ENCODE measurements at regions not wholly inside any gene's neighbourhood (a gene's known extent, or its start where the extent isn't known, plus 50 kb on each side); places are given as distances from the start of the nearest gene placed in this dataset.

DNA sequence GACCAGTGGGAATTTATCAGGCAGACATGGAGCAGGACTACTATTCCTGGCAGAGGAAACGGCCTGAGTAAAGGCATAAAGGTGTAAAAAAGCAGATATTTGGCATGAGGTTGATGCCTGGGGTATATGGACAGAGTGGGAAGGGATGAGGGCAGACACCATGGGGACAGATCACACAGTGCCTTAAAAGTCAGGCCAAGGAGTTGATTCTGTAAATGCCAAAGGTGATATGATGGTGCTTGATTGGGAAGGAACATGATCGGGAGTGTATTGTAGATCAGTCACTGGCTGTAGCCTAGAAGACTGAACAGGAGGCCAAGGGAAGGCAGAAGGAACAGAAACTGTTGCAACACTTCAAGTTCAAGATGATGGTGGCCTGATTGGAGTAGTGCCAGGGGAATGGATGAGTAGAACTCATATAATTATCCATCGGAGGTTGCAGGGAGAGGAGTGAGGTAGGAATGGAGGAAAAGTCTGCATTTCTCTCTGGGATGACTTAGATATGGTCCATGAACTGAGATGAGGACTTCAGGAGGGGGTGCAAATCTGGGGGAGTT lies 594.3 kb upstream of the KLF4 start:
- no peak for DNase-seq

DNA sequence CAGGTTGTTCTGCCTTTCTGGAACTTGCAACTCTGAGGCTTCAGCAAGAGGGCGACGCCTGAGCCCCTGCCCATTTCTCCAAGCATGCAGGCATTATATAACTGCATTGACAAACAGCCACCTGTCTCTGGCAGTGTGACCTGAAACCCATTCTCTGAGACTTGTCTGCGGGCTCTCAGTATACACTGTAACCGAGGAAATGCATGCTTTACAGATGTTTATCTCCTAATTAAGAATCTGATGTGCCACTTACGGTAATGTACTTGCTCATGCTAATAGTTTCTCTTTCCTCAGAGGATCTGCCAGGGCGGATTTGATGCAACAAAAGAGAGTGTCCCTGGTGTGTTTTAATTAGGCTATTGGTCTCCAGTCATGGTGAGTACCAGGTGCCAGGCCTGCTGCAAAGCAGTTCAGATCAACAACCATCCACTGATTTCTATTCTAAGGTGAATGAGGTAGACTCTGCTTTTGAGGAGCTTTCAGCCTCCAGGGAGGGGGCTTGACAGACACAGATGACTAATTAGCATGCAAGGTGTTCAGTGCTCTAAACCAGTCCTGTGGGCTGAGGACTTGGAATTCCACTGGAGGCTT lies 593.7 kb upstream of the KLF4 start:
- peak in 1 of 5 experiments; percentile 9 for DNase-seq

DNA sequence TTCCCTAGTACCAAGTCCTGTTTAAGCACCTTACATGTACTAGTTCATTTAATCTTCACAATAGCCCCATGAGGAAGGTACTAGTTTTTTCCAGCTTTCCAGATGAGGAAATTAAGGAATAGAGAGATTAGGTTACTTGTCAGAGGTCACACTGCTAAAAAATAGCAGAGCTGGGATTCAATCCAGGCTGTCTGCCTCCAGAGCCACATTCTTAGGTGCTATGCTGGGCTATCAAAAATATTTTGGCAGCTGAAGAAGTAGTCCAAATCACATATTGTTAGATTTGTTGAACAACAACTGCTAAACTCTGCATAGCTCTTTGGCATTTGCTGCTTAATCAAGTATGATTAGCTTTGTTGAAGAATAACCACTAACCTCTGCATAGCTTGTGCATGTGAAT lies 591.5 kb upstream of the KLF4 start:
- DNase-seq: no peak

DNA sequence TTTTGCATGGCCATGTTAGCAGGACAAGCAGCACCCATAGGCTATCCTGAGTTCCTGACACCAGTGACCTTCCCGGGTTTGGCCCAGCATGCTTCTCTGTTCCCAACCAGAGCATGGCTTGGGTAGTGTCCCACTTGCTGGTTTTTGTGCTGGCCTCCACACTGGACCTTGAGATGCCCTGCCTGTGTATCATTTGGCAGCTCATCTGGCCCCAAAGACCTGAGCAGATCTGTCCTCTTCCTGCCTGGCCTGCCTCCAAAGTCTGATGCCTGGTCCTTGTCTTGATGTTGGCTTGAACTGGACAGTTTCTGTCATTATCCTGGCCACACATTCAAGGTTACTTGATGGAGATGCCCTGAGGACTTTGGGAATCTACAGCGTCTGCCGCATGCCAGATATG lies 590.7 kb upstream of the KLF4 start:
- no peak for DNase-seq

DNA sequence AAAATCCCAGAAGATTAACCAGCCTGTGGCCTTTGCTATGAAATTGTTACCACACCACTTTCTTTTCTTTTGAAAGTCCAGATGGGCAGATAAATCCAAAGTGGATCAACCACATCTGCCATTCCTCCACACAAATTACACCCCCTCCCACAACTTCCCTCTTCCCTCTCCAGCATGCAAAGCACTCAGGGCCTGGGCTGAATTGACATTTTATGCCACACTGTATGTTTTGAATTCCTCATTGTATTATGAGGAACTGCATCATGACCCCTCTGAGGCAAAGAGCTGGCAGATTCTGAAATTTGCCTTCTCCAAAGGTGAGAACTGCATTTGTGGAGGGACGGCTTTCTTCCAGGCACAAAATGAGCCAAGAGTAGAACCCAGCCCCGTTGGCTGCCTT lies 589.2 kb upstream of the KLF4 start:
- DNase-seq: no peak

DNA sequence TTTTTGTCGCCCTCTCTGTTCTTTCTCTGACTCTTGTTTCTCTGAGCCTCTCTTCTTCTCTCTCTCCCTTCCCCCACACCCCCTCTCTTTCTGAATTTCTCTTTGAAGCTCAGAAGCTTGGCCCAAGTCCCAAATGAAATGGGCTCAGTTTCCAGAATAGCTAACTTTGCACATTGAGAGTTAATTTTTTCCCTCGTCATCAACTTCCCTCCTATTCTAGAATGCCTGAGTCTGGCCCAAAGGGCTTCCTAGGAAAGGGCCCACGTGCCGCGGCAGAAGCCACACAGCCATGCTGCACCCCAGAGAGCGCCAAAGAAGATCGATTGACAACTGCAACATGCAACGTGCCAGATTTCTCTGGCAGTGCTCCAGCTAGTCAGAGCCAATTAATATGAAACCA lies 588.8 kb upstream of the KLF4 start:
- no peak for DNase-seq

DNA sequence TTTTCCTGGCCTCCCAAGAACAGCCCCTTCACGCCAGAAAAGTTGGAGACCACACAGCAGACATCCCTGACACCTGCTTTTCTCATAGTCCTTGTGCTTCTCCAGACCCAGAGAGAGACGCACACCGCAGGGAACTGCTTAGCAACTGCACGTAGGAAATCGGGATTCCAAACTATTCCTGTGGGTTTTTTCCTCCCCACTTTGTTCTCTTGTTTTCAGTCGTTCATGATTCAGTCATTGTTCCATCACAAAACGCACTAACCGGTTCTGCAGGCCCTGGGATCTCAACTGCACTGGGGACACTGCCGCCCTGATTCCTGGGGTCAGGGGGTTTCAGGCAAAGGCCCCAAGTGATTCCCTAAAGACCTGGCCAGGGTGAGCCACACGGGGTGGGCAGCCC lies 588.0 kb upstream of the KLF4 start:
- DNase-seq: no peak

DNA sequence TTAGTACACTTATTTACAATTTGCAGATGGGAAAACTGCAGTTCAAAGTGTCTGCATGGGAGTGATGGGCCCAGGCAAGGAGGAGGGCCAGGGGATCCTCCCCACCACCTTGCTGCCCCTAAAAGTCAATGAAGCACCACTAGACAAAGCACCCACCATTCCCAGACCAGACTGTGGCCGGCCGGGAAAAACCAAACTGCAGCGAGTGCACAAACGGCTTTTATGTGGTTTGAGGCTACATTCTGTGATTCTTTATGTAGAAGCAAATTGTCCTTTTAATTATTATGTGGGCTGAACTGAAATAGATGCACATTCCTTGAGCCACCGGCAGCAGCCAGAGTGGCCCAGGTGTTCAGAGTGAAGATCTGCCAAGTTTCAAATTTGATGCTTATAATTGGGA lies 585.3 kb upstream of the KLF4 start:
- no peak for DNase-seq

DNA sequence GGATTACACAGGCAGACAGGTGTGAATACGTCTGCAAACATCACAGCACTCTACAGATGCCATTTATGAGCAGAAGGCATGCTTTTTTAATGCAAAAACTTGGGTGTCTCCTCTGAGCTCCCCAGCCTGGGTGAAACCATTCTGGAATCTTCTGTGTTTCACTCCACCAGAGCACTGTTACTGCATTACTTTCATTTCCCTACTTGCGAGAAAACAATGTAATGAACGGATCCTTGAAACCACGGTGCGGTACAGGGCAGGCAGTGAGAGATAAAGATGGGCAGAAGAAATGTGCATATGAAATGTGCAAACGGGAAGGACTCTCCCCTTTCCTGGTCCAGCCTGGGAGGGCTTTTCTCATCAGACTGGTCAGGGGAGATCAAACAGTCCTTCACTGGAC lies 584.3 kb upstream of the KLF4 start:
- DNase-seq: no peak

DNA sequence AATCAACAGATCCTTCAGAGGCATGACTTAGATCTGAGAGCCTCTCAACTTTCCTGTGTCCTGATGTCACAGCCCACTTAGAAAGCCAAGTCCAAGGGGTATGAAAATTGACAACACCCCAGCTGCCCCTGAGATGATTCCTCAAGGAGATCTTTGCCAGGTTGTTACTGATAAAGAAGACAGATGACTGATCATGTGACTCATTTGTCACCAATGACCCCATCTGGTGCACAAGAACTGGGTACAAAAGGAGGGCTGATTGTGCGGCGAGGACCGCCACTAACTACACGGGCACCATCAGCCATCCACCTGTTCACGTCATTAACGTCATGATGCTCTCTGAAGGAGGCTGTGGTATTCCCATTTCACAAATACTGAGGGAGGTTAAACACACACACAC lies 583.2 kb upstream of the KLF4 start:
- DNase-seq: no peak

DNA sequence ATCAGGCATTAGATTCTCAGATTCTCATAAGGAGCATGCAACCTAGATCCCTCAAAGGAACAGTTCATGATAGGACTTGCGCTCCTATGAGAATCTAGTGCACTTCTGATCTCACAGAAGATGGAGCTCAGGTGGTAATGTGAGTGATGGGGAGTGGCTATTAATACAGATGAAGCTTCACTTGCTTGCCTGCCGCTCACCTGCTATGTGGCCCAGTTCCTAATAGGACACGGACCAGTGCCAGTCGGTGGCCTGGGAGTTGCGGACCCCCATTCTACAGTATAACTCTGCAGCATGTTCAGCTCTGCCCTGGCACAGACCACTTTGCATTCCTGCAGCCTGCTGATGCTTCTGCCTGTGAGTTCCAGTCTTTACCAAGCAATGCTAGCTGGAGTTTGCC lies 581.3 kb upstream of the KLF4 start:
- no peak for DNase-seq

DNA sequence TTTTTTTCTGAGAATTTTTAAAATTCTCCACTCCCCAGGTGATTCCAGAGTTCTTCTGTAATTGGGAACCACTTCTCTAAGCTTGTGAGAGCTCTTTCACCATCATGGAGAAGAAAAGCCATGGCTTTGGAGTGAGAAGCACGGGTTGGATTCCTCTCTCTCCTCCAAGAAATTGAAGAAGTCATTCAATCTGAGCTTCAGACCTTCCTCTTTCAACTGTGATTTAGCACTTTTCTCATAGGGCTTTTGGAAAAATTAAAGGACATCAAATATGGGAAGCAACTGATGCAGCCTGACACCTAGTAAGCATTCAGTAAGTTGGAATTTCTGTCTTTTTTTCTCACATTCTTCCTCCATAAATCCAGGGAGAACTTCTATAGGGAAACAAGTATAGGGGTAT lies 580.4 kb upstream of the KLF4 start:
- no peak for DNase-seq

DNA sequence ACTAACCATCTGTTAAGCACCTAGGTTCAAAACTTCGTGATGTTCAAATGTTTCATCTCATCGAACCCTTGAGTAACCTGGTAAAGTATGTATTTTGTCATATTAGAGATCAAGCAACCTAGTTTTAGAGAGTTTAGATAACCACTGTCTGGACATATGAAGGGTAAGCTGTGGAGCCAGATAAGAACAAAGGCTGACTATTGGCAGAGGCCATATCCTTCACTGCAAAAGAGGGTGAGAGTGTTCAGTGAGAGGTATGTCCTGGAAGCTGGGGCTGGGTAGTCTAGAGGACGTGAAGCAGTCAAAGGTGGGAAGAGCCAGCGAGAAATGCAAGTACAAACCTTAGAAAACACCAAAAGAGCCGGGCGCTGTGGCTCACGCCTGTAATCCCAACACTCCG lies 573.1 kb upstream of the KLF4 start:
- DNase-seq: no peak

DNA sequence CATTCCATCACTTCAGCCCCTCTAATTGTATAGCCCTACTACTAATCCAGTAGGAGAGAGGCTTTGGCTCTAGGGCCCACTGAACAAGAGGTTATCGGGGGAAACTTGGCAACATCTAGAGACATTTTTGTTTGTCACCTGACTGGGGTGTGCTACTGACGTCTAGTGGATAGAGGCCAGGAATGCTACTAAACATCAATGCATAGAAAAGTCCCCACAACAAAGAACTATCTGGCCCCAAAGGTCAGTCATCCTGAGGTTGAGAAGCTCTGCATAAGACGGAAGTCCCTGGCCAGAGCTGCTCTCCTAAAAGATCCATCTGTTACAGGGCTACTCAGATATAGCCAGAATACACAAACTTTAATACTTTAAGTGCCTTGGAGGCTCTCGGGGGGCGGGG lies 570.6 kb upstream of the KLF4 start:
- no peak for DNase-seq

DNA sequence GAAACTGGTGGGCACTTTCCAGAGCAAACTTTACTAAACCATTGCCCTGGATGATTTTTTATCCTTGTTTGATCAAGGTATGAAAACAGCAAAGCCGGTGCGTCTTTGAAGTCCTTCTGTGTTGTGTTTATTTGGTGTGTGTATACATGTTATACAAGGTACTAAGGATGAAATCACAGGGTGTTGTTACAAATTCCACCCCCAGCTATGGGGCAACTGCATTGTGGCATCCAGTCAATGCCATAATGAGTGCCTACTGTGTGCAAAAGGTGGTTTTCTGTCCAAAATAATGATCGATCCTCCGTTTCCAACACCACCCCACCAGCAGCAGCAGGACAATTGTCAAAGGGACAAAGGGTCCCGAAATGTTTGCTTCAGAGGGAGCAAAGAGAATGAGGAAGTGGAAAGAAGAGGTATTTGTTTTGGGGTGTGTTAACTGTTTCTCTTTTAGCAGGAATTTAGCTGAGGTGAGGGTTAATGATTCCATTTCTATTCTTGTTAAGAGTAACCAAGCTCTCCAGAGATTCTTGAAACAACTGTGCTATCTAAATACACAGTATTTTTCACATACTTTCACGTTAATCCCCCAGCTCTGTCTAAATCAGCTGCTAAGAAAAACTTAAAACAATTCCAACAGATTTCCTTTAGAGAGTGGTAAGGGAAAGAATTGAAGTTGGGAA lies 568.7 kb upstream of the KLF4 start:
- no peak for DNase-seq

DNA sequence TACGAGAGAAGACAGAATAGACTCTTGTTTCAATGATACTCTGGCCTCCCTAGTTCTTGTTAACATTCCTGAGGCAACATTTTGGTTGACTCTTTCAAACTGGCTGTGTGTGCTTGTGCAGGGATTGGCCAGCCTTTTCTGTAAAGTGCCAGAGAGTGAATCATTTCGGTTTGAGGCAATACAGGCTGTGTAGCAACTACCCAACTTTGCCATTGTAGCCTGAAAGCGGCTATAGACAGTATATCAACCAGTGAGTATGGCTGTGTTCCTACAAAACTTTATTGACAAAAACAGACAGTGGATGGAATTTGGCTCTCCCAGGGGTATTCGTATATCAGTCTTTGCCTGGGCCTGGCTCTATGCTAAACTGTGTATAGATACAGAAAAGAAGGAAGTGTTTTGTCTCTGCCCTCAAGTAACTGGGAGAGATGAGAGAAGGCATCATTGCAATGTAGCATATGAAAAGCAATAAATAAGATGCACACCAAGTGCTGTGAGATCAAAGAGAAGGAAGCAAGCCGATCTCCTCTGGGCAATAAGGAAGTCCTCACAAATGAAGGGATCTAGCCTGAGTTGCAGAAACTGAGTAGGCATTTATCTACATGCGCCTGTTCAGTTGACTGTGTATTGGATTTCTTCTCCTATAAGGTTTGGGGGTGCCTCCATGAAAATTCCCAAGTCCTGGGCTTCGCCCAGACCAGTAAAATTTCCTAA lies 568.0 kb upstream of the KLF4 start:
- DNase-seq: no peak

DNA sequence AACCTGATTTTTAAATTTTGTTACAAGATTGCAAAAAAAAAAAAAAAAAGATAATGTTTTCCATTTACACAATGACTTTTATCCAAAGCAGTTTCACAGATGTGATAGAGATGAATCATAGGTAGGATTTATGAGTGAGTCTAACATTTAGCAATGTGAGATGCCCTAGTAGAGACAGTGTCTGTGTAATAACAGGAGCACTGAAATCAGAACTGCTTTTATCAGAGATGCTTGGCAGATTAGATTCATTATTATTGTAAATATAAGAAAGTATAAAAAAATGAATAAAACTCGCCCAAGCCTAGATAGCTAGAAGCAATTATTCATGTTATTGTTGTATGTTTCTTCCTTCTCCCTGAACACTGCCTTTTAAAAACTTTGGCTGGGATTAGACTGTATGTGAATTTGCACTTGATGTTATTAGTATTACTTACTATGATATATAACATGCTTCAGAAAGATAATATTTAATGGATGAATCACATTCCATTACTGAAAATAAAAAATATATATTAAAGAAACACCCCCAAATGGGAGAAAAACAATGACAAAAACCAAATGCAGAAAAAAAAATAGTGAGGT lies 567.3 kb upstream of the KLF4 start:
- DNase-seq: no peak

DNA sequence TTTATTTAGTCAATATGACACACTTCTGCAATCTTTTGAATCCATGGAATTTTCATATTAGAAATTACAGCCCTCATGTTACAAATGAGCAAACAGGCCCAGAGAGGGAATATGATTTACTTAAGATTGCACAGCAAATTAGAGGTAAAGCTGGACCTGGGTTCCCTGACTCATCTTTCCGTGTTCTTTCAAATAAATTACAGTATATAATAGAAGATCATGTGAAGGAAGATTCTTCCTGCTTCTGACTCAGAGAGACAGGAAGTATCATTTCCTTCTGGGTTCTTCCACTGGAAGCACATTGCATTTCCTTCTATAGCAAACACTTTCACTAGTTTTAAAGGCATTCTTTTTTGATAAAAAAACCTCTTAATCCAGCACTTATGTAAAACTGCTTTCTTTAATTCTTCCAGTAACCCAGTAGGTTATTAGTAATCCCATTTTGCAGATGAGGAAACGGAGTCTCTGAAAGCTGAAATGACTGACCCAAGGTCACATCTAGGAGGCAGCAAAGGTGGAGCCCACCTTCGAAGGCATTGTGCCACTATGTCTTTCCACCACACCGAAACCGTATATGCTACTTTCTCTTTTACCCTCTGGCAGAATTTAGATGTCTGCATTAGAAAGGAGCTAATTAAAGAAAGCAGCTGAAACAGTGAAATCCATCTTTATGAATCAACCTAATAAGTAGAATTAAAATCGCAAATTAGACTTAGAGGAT lies 566.7 kb upstream of the KLF4 start:
- DNase-seq: no peak

DNA sequence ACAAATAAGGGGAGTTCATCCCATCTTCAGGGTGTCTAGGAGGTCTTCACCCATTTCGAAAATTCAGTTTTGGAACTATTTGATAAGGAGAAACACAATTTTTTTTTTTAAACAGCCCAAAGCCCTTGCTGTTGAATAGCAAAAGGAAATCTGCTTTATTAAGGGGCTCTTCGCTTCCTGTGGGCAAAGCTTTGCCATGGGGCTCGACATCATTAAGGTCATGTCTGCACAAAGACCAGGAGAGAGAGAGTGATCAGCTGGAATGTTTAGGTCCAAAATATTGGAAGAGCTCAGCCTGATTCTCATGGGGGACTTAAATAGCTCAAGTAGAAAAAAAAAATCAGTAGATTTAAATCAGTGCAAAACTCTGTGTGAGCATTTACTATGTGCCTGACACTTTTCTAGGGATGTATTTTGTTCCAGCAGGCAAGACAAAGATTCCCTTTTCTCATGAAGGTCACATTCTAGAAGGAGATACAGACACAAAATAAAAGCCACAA lies 564.6 kb upstream of the KLF4 start:
- no peak for DNase-seq

DNA sequence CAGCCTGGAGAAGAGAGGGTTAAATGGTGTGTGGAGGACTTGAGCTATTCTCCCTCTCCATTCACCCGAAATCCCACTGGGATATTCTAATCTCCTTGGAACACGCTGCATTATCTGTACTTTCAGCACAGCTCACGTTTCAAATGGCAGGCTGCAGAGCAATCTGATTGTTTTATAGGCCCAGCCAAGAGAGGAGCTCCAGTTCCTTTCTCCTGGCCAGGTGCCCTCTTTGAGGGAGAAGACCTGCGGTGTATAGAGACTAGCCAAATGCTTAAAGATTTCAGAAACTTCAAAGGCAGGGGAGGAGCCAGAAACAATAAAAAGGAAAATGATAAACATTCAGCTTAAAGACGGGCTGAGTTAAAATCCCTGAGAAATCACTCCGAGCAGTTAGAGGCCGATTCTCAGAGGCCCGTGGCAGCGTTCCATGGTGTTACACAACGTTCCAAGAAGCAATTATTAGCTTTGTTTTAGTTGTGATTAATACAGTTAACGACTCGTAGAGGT lies 564.0 kb upstream of the KLF4 start:
- DNase-seq: no peak

DNA sequence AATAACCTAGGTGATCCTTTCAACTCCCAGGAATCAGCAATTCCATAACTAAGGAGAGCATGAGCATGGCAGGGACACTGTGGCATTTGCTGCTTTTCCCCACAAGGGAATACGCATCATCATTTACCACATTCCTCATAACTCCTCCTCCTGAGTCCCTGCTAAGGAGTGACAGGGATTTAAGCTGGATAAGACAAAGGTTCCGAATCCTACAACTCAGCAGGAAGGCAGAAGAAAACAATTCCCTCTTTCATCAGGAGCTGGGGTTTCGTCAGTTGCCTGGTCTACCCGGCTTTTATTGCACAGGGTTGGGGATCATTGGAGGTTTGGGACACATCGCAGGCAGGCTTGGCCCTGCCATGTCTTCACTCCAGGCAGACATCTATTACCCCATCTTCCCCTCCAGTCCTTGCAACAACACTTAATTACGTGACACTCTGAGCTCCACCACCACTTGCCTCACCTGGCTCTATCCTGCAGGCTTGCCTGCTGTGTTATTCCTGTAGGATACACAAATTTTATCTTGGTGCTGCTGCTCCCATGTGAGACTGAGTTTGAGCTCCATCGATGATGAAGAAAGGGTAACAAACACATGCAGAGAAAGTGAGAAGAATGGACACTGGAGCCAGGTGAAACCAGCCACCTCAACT lies 563.0 kb upstream of the KLF4 start:
- no peak for DNase-seq

DNA sequence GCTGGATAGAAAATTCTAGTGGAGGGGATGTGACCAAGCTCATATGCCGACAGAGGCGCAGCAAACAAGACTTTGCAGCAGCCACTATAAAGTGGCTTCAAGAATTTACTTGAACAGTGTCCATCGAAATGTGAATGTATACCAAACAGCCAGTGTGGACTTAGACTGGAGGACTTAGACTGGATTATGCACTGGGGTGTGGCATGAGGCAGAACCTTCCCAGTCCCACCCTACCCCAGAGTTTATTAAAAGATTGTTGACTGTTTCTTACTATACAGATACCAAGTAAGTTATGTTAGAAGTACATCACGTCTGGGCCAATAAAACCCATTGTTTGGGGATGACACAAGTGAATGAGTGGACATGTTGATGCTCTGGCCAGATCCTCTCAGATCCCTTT lies 561.3 kb upstream of the KLF4 start:
- DNase-seq: no peak
